ENCODE measurements at regions not wholly inside any gene's neighbourhood (a gene's known extent, or its start where the extent isn't known, plus 50 kb on each side); places are given as distances from the start of the nearest gene placed in this dataset.

DNA sequence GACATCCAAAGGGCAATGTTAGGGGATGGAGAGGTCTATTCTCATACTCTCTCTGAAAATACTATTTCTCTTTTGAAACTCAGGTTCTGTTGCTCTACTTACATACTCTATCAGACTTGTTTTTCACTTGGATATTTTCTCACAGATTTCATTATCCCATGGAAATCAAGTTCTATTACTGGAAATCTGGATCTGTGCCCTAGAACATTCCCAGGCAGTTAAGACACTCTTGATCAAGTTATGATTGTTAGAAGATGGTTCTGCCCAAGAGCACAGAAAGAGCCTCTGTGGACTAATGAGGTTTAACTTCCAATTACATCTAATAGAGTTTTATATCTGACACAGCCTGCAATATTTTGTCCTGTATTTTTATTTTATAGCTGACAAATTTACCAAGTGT, 591.0 kb upstream of the ATP2B1 start:
- no peak for DNase-seq

DNA sequence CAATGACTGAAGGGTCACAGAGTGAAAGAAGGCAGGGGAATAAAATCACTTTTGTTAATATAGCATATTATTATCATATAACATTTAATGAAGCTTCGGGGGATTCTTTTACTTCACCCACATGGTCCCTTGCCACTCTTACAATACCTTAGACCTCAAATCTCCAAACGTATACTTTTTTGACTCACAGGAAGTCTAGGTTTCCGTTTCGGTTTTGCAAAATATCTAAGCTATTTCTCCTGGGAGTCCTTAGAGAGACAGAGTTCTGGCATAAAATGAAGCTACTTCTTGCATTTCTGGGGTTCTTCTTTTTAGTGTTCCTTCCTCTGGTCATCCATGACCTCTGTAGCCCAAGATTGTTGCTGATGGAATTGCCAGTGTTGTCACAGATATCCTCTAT, 590.5 kb upstream of the ATP2B1 start:
- DNase-seq, result peak in 1 of 3 donors; percentile 6

DNA sequence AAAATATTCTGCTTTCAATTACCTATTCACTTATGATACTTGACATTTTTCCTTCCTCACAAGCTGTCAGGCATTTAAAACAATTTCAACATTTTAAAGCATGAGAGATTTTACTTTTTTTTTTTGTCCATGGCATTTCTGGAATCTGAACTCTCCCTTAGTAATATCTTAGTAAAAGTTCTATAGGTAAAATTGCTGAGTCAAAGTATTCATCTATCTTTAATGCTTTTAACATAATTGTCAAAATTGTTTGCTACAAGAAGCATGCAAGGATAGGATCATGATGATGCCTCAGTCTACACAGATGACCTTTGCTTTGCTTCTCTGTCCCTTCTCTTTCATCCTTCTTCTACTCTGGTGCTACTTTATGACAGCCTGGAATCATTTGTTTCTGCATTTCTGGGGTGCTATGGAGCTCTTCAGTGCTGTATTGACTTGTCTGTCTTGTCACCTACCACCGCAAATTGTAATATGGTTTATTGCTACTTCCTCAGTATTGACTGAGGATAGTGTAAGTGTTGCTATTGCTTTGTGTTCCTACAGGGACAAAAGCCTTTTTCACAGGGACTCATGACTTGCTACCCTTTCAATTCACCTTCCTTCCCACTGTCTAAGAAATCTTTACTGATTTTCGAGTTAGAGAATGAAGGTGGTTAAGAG, 589.8 kb upstream of the ATP2B1 start:
- DNase-seq, result no peak

DNA sequence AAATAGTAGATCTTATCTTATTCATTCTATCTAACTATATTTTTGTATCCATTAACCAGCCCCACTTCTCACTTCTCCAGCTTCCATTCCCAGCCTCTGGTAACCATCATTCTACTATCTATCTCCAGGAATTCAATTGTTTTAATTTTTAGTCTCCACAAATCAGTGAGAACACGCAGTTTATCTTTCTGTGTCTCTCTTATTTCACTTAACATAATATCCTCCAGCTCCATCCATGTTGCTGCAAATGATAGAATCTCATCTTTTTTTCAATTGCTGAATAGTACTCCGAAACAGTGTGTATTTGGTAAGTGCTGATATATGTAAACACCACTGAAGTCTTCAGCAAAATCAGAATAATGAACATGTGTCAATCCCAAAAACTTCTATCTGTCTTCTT, 587.2 kb upstream of the ATP2B1 start:
- no peak for DNase-seq

DNA sequence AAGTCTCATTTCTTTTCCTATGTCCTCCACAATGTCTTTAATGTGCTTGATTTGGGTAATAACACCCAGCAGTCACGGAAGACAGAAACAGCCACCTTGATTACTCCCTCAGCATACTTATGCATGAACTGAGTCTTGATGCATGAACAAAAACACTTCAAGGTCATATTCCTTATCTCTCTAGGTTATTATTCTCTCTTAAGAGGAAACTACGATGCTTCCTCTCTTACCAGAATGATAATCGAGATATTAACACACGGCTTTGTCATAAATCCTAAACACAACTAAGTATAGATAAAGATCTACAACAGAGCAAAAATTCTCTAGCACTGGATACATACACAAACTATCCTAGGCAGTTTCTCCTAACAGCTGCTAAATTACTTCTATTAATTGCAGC, 583.5 kb upstream of the ATP2B1 start:
- DNase-seq, result no peak

DNA sequence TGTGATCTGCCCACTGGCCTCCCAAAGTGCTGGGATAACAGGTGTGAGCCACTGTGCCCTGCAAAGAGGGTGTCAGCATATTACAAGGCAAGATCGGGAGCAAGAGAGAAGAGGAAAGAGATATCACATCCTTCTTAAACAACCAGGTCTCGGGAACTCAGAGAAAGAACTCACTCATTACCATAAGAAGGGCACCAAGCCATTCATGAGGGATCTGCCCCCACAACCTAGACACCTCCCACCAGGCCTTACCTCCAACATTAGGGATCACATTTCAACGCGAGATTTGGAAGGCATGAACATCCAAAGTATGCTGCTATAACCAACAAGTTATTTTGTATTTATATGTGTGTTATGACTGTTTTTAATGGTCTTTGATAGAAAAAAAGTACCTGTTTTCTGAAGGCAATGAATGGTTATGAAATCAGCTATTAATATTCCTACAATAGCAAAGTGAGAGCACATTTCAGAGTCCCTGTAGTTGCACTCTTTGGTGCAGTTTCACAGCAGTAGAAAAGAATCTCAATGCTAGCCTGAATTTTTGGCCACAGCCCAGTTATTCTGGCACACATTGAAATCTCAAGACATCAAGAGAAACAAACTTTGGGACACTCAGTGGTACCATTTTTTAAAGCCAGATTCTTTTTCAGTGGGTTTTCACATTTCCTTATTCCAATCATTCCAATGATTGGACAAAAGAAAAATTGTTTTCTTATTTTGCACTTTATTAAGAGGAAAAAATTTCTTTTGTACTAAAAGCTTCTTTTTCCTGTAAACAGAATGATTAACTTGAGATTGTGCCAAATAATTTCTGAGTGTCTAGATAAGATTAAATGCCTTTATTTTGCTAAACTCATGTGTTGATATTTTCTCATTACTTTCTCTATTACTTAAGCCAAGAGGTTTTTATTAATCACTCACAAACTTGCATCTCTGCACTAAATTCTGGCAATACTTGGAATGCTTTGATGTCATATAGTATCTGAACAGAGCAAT, 582.6 kb upstream of the ATP2B1 start:
- DNase-seq, result no peak

DNA sequence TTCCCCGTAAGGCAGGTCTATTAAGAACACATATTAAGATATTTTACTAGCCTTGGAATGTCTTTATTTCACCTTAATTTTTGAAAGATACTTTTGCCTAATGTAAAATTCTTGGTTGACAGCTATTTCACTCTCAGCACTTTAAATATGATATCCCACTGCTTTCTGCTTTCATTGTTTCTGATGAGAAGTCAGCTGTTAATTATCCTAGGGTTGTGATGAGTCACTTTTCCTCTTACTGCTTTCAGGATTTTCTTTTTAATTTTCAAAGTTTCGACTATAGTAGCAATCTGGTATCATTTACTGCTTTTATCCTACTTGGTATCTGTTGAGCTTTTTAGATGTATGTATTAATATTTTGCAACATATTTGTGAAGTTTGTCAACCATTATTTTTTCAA, 578.9 kb upstream of the ATP2B1 start:
- peak in 1 of 3 donors; percentile 24 for DNase-seq

DNA sequence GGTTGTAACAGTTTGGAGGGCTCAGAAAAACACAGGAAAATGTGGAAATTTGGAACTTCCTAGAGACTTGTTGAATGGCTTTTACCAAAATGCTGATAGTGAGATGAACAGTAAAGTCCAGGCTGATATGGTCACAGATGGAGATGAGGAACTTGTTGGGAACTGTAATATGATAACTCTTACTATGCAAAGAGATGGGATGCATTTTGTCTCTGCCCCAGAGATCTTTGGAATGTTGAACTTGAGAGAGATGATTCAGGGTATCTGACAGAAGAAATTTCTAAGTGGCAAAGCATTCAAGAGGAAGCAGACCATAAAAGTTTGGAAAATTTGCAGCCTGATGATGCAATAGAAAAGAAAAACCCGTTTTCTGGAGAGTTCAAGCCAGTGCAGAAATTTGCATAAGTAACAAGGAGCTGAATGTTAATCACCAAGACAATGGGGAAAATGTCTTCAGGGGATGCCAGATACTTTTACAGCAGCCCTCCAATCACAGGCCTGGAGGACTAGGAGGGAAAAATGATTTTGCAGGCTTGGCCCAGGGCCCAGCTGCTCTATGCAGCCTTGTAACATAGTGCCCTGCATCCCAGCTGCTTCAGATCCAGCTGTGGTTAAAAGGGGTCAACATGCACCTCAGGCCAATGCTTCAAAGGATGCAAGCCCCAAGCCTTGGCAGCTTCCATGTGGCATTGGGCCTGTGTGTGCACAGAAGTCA, 572.7 kb upstream of the ATP2B1 start:
- peak in 2 of 3 donors; percentile 3 to 27 for DNase-seq

DNA sequence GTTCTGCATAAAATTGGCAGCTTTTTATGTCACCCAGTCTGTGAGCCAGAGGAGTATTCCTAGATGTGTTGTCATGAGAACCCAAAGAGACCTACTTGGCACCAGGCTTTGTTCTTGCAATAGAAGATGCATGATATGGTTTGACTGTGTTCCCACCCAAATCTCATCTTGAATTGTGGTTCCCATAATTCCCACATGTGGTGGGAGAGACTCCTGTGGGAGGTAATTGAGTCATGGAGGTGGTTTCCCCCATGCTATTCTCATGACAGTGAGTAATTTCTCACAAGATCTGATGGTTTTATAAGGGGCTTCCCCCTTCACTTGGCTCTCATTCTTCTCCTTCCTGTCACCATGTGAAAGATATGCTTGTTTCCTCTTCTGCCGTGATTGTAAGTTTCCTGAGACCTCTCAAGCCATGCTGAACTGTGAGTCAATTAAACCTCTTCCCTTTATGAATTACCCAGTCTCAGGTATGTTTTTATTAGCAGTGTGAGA, 572.0 kb upstream of the ATP2B1 start:
- DNase-seq, result peak; percentile 63 to 81 (median 66)

DNA sequence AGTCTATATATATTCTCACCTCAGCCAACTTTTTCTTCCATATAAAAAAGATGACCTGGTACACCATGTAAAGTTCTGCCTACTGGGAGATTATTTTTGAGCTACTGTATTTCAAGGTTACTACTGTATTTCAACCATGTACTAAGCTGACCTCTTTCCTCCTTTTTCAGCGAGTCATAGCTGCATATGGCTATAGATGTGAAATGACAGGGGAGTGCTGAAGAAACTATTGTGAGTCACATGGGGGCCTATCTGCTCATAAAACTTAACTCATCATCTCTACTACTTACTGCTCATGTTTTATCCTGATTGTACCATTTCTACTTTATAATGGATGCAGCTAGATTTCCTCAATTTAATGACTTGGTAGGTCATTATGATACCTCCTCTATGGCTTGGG, 571.4 kb upstream of the ATP2B1 start:
- peak; percentile 37 to 70 (median 51) for DNase-seq

DNA sequence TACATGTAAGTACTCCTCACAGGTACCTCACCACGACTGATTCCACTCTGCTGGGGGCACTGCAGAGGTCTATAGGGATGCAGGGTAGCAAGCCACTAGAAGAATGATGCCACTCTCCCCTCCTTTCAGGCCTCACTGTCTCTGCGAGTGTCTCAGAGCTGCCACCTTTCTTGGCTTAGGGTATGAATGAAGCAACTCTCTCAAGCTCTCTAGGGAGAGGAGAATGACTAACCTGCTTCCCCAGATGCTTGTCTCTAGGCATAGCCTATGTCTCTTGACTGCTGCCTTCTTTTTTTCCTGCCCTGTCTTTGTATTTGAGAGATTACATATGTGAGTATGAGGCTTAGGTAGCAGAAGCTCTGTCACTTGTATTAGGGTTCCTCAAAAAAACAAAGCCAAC, 566.5 kb upstream of the ATP2B1 start:
- no peak for DNase-seq

DNA sequence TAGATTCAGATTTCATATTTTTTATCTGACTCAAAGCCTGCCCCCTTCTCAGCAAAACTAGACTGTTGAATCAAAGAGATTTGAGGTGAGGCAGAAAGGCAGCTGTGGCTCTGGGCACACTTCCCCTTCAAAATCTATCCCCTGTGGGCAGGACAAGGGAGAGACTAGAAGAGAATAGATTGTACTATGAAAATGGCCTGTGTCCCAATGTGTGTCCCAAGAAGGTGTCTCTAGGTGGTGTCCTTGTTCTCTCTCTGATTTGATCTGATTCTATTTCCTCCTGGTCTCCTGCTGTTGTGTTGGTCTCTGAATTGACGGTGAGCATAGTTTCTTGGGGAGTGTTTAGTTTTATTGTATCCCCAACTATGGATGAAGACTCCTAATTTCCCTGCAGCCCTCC, 565.8 kb upstream of the ATP2B1 start:
- no peak for DNase-seq

DNA sequence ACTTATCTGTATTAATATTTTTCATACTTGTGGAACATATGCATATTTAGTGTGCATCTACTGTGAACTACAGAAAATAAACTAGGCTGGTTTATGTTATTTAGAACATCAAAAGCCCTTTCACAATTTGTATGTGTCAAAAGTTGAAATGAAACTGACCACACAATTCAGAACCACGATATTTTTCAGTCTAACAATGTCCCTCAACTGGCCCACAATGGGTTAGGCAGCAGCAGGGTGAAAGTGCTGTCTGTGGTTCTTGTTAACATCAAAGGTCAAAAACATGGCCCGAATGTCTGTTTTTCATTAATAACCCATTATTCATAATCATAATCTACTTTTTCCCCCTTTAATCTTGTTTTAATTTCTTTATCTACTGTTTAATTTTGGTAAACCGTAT, 559.9 kb upstream of the ATP2B1 start:
- no peak for DNase-seq

DNA sequence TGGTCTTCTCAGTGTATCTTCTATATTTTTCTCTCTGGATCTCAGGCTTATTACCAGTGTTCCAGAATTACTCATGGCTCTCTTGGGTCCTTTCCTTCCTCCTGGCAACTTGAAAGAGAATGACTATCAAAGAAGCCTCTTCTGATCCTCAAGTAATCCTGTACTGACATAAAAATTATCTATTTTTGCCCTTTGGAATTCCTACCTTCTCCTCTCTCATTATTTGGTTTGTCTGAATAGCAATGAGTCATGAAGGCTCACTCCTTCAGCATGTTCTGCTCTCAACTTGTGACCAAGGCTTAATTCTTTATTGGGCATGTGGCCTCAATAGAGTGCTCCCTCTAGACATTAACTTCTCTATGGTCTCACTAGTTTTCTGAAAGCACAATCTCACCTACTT, 553.6 kb upstream of the ATP2B1 start:
- no peak for DNase-seq

DNA sequence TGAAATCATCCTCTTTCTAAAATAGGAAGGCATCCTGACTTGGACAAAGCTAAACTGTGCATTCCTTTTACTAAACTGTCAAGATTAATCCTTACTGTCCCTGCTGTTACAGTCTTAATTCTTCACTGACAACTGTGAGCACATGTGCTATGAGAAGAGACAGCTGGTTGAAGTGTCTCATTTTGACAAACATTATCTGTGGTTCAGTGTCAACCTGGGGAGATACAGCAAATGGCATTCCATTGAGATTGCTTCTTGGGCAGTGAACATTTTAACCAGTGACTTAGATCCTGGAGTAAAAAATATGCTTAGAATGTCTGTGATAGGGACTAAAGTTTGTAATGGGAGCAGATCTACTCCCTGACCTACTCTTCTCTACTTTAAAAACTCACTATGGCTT, 552.6 kb upstream of the ATP2B1 start:
- DNase-seq, result no peak

DNA sequence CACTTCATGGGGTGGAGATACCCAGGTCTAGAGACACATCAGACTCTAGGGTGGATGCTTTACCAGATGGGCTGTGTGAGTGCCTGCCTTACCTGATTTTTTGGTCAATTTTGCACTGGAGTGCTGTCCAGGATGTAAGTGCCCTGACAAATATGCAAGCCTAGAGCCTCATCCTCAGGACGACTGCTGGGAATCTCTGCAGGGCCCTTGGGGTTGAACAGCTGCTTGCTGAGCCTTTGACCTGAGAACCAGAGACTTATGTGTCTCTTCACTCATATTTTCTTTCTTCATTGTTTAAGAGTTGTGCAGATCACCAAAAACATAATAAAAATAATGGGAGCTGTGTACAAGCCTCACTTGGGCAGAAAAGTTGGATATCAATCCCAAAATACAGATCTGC, 551.5 kb upstream of the ATP2B1 start:
- no peak for DNase-seq

DNA sequence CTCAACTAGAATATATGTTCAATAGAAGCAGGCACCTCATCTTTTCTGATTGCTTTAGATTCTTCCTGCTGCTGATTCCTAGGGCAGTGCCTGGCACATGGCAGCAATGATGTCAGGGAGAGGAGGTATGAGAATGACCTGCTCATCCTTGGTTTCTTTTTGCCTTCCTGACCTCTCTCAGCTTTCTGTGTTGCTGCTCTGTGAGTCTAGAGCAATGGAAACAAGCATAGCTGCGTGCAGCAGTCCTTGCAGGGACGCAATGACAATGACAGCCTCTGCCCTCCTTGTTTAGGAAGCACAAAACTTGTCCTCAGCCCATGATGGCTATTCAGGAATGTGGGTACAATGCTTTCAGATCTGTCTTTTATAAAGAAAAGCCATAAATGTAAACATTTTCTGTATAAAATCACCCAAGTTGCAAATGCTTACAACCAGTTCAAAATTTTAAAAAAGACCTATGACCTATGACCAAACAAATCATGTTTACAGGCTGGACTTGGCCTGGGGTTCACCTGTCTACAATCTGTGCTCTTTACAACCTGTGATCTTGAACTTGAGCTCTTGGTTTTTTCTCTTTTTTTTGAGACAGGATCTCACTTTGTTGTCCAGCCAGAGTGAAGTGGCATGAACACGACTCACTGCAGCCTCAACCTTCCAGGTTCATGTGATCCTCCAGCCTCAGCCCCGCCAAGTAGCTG, 549.4 kb upstream of the ATP2B1 start:
- no peak for DNase-seq

DNA sequence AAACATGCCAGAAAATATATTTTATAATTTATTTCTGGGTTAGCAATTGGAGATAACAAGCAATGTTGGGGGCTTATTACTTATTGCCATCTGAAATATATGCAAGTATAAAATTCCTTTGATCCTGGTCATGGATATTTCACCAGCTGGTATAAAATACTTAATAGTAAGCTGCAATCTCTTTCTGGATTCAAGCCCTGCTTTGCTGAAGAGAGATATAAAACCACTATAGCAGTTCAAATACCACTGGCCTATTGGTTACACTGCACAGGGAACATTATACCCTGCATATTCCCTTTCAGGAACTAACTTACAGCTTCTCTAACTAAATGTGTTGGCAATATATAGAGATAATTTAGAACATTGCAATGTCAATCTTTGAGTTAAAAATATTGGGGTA, 546.2 kb upstream of the ATP2B1 start:
- no peak for DNase-seq

DNA sequence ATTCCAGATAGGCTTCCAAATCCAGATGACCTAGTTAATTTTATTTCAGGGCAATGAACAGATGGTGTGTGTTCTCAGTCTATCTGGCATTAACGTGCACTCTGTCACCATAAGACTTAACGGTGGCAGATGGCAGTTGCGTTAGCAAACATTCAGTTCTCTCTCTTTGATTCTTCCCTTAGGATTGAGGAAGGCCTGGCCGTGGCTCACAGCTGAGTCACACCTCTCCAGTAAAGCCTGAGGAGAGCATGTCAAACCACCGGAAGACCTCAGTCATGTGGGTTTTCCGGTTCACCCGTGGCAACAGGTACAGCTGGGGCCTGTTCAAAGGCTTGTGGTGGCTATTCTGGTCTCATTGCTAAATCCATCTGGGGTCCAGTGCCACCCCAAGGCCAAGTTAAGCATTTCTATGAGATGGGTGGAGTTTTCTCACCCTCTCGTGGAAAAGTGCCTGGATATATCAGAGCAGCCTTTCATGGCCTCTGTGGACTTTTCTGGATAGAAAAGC, 545.1 kb upstream of the ATP2B1 start:
- DNase-seq, result peak; percentile 79 to 91 (median 87)

DNA sequence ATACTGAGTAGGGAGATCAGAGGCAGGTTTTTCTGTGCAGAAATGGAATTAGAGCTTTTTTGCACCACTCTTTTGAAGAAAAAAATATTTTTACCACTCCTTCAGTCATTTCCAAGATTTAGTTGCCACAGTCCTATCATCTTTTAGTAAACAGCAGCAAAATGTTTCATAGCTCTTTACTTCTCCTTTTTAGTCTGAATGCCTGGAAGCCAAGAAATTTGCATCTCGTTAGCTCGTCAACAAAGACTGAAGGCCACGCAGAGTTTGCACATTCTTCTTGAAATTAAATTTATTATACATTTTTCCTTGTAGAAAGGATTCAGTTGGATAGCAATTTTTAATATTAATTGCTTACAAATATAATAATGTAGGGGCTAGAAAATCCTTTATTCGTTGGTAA, 544.5 kb upstream of the ATP2B1 start:
- DNase-seq, result peak; percentile 42 to 73 (median 66)

DNA sequence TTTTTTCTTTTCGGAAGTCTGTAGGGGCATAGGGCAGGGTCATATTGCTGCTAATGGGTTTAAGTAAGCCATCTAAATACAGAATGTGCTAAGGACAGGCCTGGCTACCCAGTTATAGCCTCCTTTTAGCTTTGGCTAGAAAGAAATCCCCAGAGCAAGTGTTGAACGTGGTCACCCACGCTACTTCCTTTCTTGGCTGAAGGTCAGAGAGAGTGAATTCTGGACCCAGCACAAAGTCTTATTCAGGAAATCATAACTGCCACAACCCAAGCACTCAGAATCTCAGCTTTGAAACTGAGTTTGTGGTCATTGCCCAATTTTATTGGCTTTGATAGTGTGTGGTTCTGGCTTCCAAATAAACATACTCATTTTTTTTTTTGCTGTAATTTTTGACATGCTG, 542.1 kb upstream of the ATP2B1 start:
- peak; percentile 49 to 62 (median 57) for DNase-seq

DNA sequence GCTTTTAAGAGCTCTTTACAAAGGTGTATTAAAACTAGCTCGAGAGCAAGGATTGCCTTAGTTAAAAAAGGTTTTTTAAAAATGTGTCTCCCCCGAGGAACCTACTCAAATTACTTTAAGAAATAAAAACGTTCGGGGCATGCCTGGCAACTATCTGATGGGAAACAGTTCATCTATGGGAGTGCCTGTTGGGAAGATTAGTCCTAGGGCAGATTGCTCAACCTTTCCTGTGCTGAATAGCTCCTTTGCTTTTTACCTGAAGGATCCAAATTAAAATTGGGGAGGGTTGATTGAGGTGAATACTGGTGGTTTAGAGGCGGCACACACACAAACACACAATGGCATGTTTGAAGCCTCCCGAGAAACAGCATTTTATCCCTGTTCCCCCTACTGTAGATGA, 541.4 kb upstream of the ATP2B1 start:
- DNase-seq, result no peak

DNA sequence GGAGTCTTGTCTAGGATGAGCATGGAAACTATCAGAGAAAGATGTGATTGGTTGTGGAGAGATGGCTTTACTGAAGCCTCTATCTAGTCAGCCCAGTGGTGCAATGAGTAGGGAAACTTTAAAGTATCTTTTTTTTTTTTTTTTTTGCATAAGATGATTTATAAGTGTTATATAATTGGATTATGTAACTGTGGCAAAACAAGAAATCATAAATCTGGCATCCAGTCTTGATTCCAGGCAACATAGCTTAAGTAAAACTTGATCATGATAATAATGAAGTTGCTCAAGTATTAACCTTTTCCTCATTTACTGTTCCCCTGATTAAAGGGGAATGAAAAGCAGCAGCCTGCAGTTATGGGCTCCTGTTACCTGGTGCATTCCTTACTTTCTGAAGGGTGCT, 538.0 kb upstream of the ATP2B1 start:
- no peak for DNase-seq

All from suppressor macrophage treated with lipopolysaccharide for 1 hour (primary cell).